ENCODE measurements at regions not wholly inside any gene's neighbourhood (a gene's known extent, or its start where the extent isn't known, plus 50 kb on each side); places are given as distances from the start of the nearest gene placed in this dataset.
"Not testable (repeated sequence)": the region's sequence is repeated elsewhere in the genome, so short reads cannot be mapped to it uniquely, and the experiment has no call there.

DNA sequence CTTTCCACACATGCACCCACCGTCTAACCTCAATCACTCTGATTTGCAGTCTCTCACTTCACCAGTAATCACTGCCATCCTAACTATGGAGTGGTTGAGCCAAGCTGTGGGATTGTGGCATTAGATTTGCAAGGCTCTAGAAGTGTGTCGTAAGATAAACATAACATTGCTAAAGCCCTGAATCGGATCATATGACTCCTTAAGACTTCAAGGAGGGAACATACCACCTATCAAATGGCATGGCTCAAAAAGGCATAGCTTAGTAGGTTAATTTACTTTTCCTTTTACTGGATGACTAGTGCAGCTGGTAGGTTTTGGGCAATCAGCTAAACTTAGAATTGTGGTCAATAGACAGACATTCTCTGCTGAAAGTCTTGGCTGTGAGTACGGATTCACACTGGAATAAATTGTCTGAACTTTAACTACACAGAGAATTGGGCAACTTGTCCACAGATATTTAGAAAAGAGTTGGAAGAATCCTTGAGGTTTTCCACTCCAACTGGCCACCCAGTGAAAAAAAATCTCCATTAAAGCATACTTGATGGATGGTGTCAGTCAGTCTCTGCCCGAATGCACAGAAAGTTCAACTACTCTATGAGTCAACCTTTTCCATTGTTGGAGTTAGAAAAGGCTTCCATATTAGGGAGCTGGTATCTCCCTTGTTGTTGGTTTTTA, 476.7 kb upstream of the CBLB start:
- no peak for FAIRE-seq
- DNase-seq (ENCODE audit: insufficient read length): no peak

DNA sequence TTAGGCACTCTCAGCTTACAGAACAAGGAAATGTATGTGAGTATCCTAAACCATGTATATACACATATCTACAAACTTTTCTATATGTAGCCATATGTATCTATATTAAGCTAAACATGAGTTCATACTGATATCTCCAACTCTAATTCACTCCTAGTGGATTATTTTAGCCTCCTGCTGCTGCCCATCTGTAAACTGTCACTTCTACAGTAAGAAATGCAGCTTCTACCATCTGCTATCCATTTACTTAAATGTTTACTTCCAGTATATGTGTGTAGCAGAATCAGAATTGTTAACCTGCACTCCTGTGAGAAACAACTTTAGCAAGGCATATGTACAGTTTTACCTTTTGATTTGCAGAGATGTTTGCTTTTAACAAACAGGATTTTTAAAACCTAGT, 478.5 kb upstream of the CBLB start:
- FAIRE-seq: no peak
- TF ChIP-seq TAF1 (IDR thresholded peaks at IDR 0.05; ENCODE audit: borderline replicate concordance, low read depth, low read length) (no peak), POLR2A (IDR thresholded peaks at IDR 0.05; ENCODE audit: low read depth, low read length) (no peak), POLR2AphosphoS5 (IDR thresholded peaks at IDR 0.05; ENCODE audit: low read depth, low read length) (no peak)
- no peak for DNase-seq (ENCODE audit: insufficient read length)

More for the DNA sequence above, 476.7 kb upstream of the CBLB start:
- no peak for TF ChIP-seq TAF1 (IDR thresholded peaks at IDR 0.05; ENCODE audit: borderline replicate concordance, low read depth, low read length)
- no peak for TF ChIP-seq POLR2A (IDR thresholded peaks at IDR 0.05; ENCODE audit: low read depth, low read length)

- DNase-seq (ENCODE audit: insufficient read length) (no peak), FAIRE-seq (no peak)
These were observed 479.4 kb upstream of the CBLB start for GRCh38 chr3:106348139-106348690.

DNA sequence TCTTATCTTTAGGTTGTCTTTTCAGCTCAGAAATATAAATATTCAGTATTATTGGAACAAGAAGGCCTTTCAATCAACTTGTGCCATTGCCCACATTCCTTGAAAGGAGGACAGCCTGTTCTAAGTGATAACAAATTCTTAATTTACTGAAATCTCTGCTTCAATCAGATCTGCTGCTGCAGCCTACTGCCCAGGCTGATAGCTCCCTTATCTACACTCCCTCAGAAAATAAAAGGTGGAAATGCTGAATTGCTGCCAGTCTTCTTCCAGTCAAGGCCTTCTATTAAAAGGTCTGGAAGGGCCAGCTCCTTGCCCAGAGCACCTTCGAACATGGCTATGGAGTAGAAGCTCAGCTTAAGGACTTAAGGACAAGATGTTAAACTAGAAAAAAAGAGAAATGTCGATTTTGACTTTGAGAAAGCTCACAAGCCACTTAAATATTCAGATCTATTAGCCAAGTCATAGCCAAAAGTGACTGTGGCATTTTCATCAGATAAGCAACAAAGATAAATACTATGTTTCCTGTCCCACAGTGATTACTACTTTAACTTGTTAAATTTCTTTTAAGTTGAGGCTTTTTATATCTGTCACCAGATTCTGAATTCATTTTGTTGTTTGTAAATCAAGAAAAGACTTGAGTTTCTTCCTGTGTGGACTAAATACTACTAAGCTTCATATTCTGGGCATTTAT, 480.5 kb upstream of the CBLB start:
- TF ChIP-seq POLR2AphosphoS5 (IDR thresholded peaks at IDR 0.05; ENCODE audit: low read depth, low read length) (no peak), POLR2A (IDR thresholded peaks at IDR 0.05; ENCODE audit: low read depth, low read length) (no peak), TAF1 (IDR thresholded peaks at IDR 0.05; ENCODE audit: borderline replicate concordance, low read depth, low read length) (no peak)
- FAIRE-seq: no peak

More at GRCh38 chr3:106348139-106348690, 479.4 kb upstream of the CBLB start:
- no peak for TF ChIP-seq POLR2AphosphoS5 (IDR thresholded peaks at IDR 0.05; ENCODE audit: low read depth, low read length)
- no peak for TF ChIP-seq TAF1 (IDR thresholded peaks at IDR 0.05; ENCODE audit: borderline replicate concordance, low read depth, low read length)
- TF ChIP-seq POLR2A (IDR thresholded peaks at IDR 0.05; ENCODE audit: low read depth, low read length): no peak

DNA sequence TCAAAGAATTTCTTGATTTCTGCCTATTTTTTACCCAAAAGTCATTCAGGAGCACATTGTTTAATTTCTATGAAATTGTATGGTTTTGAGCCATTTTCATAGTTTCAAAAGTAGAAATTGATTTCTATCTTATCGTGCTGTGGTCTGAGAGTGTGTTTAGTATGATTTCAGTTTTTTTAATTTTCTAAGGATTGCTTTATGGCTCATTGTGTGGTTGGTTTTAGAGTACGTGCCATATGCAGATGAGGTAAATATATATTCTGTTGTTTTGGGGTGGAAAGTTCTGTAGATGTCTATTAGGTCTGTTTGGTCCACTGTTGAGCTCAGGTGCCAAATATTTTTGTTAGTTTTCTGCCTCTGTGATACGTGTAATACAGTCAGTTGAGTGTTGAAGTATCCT, 487.1 kb upstream of the CBLB start:
- FAIRE-seq: no peak
- no peak for DNase-seq (ENCODE audit: insufficient read length)
- no peak for TF ChIP-seq POLR2A (IDR thresholded peaks at IDR 0.05; ENCODE audit: low read depth, low read length)
- no peak for TF ChIP-seq POLR2AphosphoS5 (IDR thresholded peaks at IDR 0.05; ENCODE audit: low read depth, low read length)
- TF ChIP-seq TAF1 (IDR thresholded peaks at IDR 0.05; ENCODE audit: borderline replicate concordance, low read depth, low read length): no peak

More for the DNA sequence above, 480.5 kb upstream of the CBLB start:
- no peak for DNase-seq (ENCODE audit: insufficient read length)

- DNase-seq (ENCODE audit: insufficient read length) (no peak), FAIRE-seq (no peak)
- TF ChIP-seq POLR2AphosphoS5 (IDR thresholded peaks at IDR 0.05; ENCODE audit: low read depth, low read length): no peak
- no peak for TF ChIP-seq TAF1 (IDR thresholded peaks at IDR 0.05; ENCODE audit: borderline replicate concordance, low read depth, low read length)
- no peak for TF ChIP-seq POLR2A (IDR thresholded peaks at IDR 0.05; ENCODE audit: low read depth, low read length)
These were observed 490.9 kb upstream of the CBLB start for GRCh38 chr3:106359692-106360091.

- DNase-seq (ENCODE audit: insufficient read length); FAIRE-seq: not testable (repeated sequence)
These were observed 492.1 kb upstream of the CBLB start for GRCh38 chr3:106360901-106361300.

DNA sequence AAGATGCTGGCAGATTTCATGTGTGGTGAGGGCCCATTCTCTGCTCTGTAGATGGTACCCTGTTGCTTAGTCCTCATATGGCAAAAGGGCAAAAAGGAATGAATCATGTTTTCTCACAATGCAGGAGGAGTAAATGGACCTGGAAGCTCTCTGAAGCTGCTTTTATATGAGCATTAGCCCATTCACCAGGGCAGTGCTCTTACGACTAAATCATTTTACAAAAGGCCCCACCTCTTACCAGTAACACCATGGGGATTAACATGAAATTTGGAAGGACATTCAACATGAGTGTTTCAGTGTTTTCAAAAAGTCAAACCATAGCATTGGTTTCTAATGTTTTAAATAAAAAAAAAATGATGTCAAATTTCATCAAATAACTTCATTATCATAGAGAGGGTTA, 495.7 kb upstream of the CBLB start:
- TF ChIP-seq TAF1 (IDR thresholded peaks at IDR 0.05; ENCODE audit: borderline replicate concordance, low read depth, low read length) (no peak), POLR2A (IDR thresholded peaks at IDR 0.05; ENCODE audit: low read depth, low read length) (no peak), POLR2AphosphoS5 (IDR thresholded peaks at IDR 0.05; ENCODE audit: low read depth, low read length) (no peak)
- FAIRE-seq: no peak
- no peak for DNase-seq (ENCODE audit: insufficient read length)

DNA sequence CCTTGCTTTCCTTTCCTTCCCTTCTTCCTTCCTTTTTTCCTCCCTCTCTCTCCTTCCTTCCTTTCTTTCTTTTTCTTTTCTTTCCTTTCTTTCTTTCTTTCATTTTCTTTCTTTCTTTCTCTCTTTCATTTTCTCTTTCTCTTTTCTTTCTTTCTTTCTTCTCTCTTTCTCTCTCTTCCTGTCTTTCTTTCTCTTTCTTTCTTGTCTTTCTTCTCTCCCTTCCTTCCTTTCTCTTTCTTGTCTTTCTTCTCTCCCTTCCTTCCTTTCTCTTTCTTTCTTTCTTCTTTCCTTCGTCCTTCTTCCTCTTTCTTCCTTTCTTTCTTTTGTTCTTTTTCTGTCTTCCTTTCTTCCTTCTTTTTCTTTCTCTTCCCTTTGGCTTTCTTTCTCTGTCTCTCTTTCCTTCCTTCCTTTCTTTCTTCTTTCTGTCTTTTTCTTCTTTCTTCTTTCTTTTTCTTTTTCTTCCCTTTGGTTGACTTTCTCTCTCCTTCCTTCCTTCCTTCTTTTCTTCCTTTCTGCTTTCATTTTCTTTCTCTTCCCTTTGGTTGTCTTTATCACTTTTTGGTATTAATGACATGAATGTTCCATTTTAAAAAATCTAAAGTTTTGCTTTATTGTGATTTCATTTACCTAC, 496.4 kb upstream of the CBLB start:
- TF ChIP-seq POLR2AphosphoS5 (IDR thresholded peaks at IDR 0.05; ENCODE audit: low read depth, low read length): no peak
- no peak for FAIRE-seq
- no peak for DNase-seq (ENCODE audit: insufficient read length)

DNA sequence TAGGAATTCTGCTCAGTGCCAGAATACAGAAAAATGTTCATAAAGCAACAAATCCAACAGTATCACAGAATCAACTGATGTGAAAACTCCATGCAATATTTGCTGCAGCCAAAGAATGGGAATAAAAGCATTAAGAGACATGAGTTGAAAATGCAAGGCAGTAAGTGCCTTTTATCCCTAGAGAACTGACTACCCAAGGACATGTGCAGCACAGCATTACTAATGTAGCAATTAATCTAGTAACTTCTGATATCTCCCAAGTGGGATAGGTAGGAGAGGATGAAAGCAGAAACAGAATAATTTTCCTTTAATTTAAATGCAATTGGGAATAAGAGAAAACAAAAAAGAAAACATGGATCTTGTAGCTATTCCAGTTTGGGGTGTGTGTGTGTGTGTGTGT, 497.5 kb upstream of the CBLB start:
- no peak for DNase-seq (ENCODE audit: insufficient read length)
- no peak for TF ChIP-seq TAF1 (IDR thresholded peaks at IDR 0.05; ENCODE audit: borderline replicate concordance, low read depth, low read length)
- TF ChIP-seq POLR2A (IDR thresholded peaks at IDR 0.05; ENCODE audit: low read depth, low read length): no peak
- FAIRE-seq: no peak

- FAIRE-seq: no peak
- DNase-seq (ENCODE audit: insufficient read length): no peak
- TF ChIP-seq TAF1 (IDR thresholded peaks at IDR 0.05; ENCODE audit: borderline replicate concordance, low read depth, low read length) (no peak), POLR2A (IDR thresholded peaks at IDR 0.05; ENCODE audit: low read depth, low read length) (no peak), POLR2AphosphoS5 (IDR thresholded peaks at IDR 0.05; ENCODE audit: low read depth, low read length) (no peak)
These were observed 498.7 kb upstream of the CBLB start for GRCh38 chr3:106367496-106367895.

All from GM12892 (cell line).